GM12892 (cell line): ENCODE measurements at regions not wholly inside any gene's neighbourhood (a gene's known extent, or its start where the extent isn't known, plus 50 kb on each side); places are given as distances from the start of the nearest gene placed in this dataset.

Source experiments
- POLR2A ChIP-seq: IDR thresholded peaks from 2 replicates; pipeline ENCODE4 v1.6.1; 2011; ENCODE audit warnings: low read depth, low read length, control low read depth
- POLR2AphosphoS5 ChIP-seq: IDR thresholded peaks from 2 replicates; pipeline ENCODE4 v1.6.1; 2011; ENCODE audit warnings: low read depth, low read length, control low read depth

GRCh38 chr4:4766564-4766963 lies 92.9 kb upstream of the MSX1 start:
- TF ChIP-seq POLR2A, result no peak
- TF ChIP-seq POLR2AphosphoS5, result no peak
